Stomach (tissue), 8 donors: ENCODE measurements at regions not wholly inside any gene's neighbourhood (a gene's known extent, or its start where the extent isn't known, plus 50 kb on each side); places are given as distances from the start of the nearest gene placed in this dataset.

ENCODE experiments used
- DNase-seq, 2 donors: peaks; one replicate each; pipeline versions ENCODE4 v3.0.0 to v3.0.0-alpha.2; 2013 to 2019
- H3K27ac ChIP-seq, 5 donors: fragments of 200-600 bp in 4 of 5; sonication (generic) in 4 of 5; one replicate each; pipeline ENCODE4 v1.5.1; 2013 to 2019; ENCODE audit warnings: mild to moderate bottlenecking in 1 of 5, moderate library complexity in 1 of 5
- H3K27me3 ChIP-seq, 3 donors: fragments of 200-600 bp; sonication (generic); one replicate each; pipeline ENCODE4 v1.5.1; 2017 to 2019; ENCODE audit warnings: mixed run types in 1 of 3
- H3K36me3 ChIP-seq, 4 donors: fragments of 200-600 bp; sonication (generic); 1 replicate in 3 of 4; 2 replicates in 1 of 4; pipeline ENCODE4 v1.5.1; 2016 to 2019
- H3K4me1 ChIP-seq, 4 donors: fragments of 200-600 bp; sonication (generic); one replicate each; pipeline ENCODE4 v1.5.1; 2016 to 2019
- H3K4me3 ChIP-seq, 4 donors: fragments of 200-600 bp; sonication (generic) in 3 of 4; one replicate each; pipeline ENCODE4 v1.5.1; 2016 to 2019; ENCODE audit warnings: mild to moderate bottlenecking in 1 of 4
- H3K9me3 ChIP-seq, 4 donors: fragments of 200-600 bp; sonication (generic); one replicate each; pipeline ENCODE4 v1.5.1; 2016 to 2019
- CTCF ChIP-seq, 7 experiments: fragments of 450-650 bp in 4 of 7; fragments of 200-600 bp in 3 of 7; sonication (generic) in 3 of 7; IDR thresholded peaks; one replicate each; pipeline ENCODE4 v1.5.1; 2016 to 2019; ENCODE audit warnings: antibody characterized with exemption in 7 of 7, control low read depth in 2 of 7, mild to moderate bottlenecking in 1 of 7
- EP300 ChIP-seq: sonication (generic); formaldehyde crosslinking; IDR thresholded peaks from one replicate; pipeline ENCODE4 v1.6.1; 2017; ENCODE audit warnings: antibody characterized with exemption
- POLR2A ChIP-seq, 4 donors: fragments of 450-650 bp; IDR thresholded peaks; one replicate each; pipeline ENCODE4 v1.6.1; 2016; ENCODE audit warnings: antibody characterized with exemption in 4 of 4, control low read depth in 2 of 4, mild to moderate bottlenecking in 1 of 4, moderate library complexity in 1 of 4
- POLR2AphosphoS5 ChIP-seq, 3 donors: sonication (generic); formaldehyde crosslinking; IDR thresholded peaks; one replicate each; pipeline ENCODE4 v1.6.1; 2016; ENCODE audit warnings: antibody characterized with exemption in 3 of 3
- WGBS, 5 donors: extraction: QIAGEN DNeasy Blood & Tissue Kit in 3 of 5; methylation state at CpG; one replicate each; pipeline versions ENCODE4 v1.1.5 to v1.1.7; 2013 to 2018; 5-methylcytosine and 5-hydroxymethylcytosine counted together
- intact Hi-C: fragments of 100-400 bp; cut with DNase I; formaldehyde crosslinking; loops from one replicate; pipeline ENCODE4 v1.15.1; 2023; ENCODE audit warnings: low total_unique reads
- donor health status: healthy with polysubstance abuse.
- donor health status: Bipolar disorder and iron deficiency.
- donor health status: healthy.

DNA sequence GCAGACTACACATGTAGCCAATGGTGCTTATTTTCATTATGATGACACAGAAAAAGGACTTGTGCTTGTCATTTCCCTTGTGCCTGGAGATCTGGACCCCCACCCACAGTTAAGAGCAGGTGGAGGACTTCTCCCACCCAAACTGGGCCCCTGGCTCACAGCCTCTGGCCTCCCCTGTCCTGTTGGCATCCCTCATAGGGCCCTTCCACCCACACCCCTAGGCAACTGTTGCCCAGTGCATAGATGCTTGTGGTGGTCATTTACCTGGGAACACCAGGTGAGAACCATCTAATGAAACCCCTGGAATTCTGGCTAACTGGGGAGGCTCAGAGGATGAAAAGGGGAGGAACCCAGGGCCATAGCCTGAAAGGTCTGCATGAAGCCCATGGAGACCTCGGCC is 355.9 kb downstream of the BUD13 start:
- no peak overlapping the region for H3K4me3 ChIP-seq
- peaks cover 0 to 26% (median 0%) of the 10 kb centered on the region in 3 donors for H3K27me3 ChIP-seq
- H3K9me3 ChIP-seq = no peaks in the 10 kb centered on the region
- no peak overlapping the region for H3K27ac ChIP-seq
- no peak for TF ChIP-seq CTCF (IDR thresholded peaks at IDR 0.05)
- no peak for TF ChIP-seq POLR2AphosphoS5 (IDR thresholded peaks at IDR 0.05)
- WGBS, 5 donors = 75 to 90% (median 78%) methylated on average over 1 of the region's 1 CpG
- intact Hi-C loops = no loop called here
- H3K4me1 ChIP-seq = peaks cover 0 to 10% (median 0%) of the 10 kb centered on the region in 4 donors
- H3K36me3 ChIP-seq = no peaks in the 10 kb centered on the region
- DNase-seq = no peak

DNA sequence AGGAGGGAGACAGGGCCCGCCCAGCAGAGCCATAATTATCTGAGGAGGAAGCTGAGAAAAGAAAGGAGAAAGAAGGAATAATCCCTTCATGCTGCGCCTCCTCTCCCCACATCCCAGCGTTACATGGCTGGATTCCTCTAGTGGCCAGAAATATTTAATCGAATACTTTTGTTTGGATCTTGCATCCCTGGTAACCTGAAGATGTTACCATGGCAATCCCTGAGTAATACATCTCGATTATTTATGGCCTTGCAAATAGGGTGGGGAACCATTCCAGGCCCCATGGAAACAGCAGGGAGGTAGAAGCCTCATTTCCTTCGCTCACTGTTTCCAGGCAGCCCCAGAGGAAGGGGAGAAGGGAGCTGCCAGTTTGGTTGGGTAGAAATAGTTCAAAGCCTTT is 357.7 kb downstream of the BUD13 start:
- peaks cover 0 to 25% (median 4%) of the 10 kb centered on the region in 3 donors for H3K27me3 ChIP-seq
- no peak for TF ChIP-seq POLR2AphosphoS5 (IDR thresholded peaks at IDR 0.05)
- no peak for TF ChIP-seq EP300
- no peak for TF ChIP-seq CTCF (IDR thresholded peaks at IDR 0.05)
- no peak for TF ChIP-seq POLR2A (IDR thresholded peaks at IDR 0.05)
- no peak overlapping the region for H3K4me3 ChIP-seq
- DNase-seq = peak in 1 of 2 donors; percentile 59
- H3K9me3 ChIP-seq = no peaks in the 10 kb centered on the region
- intact Hi-C loops = no loop called here
- peaks cover 0 to 10% (median 0%) of the 10 kb centered on the region in 4 donors for H3K4me1 ChIP-seq
- H3K36me3 ChIP-seq = no peaks in the 10 kb centered on the region
- H3K27ac ChIP-seq = no peak overlapping the region
- WGBS, 5 donors = 59 to 68% (median 61%) methylated on average over 6 of the region's 6 CpGs

DNA sequence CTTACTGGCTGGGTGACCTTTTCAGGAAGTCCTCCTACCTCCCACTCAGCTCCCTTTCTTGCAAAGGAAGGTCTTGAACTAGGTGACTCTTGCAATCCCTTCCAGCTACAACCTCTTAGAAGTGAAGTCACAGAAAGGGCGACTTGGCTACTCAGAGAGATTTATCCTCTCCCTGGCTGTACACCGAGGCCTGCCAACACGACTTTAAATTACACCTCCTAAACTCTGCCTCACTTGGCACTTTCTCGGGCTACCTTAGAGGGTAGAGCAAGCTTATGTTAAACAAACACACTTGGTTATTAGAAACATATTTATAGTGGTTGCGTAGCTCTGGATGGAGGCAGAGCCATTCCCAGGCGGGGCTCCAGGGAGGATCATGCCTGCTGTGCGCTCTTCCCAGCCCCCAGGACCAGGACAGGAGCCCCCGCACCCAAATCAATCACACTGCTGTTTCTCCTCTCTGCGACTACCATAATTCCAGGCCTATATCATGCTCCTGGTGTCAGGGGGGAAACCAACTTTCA is 358.4 kb downstream of the BUD13 start:
- peaks cover 0 to 24% (median 4%) of the 10 kb centered on the region in 3 donors for H3K27me3 ChIP-seq
- H3K27ac ChIP-seq = no peak overlapping the region
- no peaks in the 10 kb centered on the region for H3K36me3 ChIP-seq
- WGBS, 5 donors = 58 to 79% (median 70%) methylated on average over 8 to 9 of the region's 9 CpGs
- no peaks in the 10 kb centered on the region for H3K9me3 ChIP-seq
- peak in 1 of 2 donors; percentile 24 for DNase-seq
- TF ChIP-seq EP300 = no peak
- no peak for TF ChIP-seq CTCF (IDR thresholded peaks at IDR 0.05)
- H3K4me3 ChIP-seq = no peak overlapping the region
- H3K4me1 ChIP-seq = peaks cover 0 to 10% (median 0%) of the 10 kb centered on the region in 4 donors
- intact Hi-C loops = no loop called here

DNA sequence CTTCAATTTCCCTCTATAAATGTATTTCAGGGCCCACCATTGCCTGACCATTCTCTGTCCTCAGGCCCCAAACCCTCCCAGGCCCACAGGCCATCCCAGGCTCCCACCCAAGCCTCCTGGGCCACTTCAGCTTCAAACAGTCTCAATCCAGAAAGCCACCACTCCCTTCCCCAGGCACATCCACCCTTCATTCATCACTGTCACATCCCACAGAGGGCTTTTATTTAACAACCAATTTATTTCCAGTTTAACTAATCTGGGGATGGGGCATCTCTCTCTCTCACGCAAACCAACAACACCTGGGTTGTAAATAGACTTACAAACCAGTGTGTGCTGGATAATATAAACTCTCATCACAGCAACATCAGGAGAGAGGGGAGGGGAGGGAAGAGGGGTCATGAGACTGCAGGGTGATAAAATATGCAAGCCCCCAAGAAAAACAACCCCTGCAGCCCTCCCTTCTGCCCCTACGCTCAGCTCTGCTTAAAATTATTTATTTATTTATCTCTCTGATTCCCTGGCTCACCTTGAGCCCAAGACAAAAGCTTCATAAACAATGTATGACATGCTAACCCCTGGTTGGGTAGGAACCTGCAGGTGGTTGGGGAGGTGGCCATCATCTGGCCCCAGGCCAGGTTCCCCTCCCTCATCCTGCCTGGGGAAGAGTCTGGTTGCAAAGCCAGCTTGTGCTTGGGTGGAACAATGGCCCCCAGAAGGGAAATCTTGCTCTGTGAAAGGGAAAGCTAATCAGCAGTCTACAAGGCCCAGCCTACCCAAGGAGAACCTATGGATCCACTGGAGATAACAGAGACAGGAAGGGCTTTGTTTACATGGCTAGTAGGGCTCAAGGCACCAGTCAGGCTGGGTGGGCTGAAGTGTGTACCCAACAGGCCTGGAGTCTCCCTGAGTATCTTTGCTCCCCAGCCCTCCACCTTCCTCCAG is 359.2 kb downstream of the BUD13 start:
- Histone ChIP-seq H3K36me3 (no peaks in the 10 kb centered on the region), H3K9me3 (no peaks in the 10 kb centered on the region), H3K4me1 (peaks cover 0 to 10% (median 0%) of the 10 kb centered on the region in 4 donors), H3K4me3 (no peak overlapping the region), H3K27me3 (peaks cover 0 to 21% (median 4%) of the 10 kb centered on the region in 3 donors), H3K27ac (no peak overlapping the region)
- intact Hi-C loops = no loop called here
- no peak for TF ChIP-seq CTCF (IDR thresholded peaks at IDR 0.05)
- TF ChIP-seq POLR2AphosphoS5 (IDR thresholded peaks at IDR 0.05) = no peak
- no peak for TF ChIP-seq EP300
- no peak for TF ChIP-seq POLR2A (IDR thresholded peaks at IDR 0.05)
- 81 to 90% (median 84%) methylated on average over 2 of the region's 2 CpGs for WGBS, 5 donors
- no peak for DNase-seq
